Gastroesophageal sphincter (tissue), 3 donors: ENCODE measurements at regions not wholly inside any gene's neighbourhood (a gene's known extent, or its start where the extent isn't known, plus 50 kb on each side); places are given as distances from the start of the nearest gene placed in this dataset.

ENCODE experiments used
- EP300 ChIP-seq: sonication (generic); formaldehyde crosslinking; IDR thresholded peaks from one replicate; pipeline ENCODE4 v1.6.1; 2017; ENCODE audit warnings: antibody characterized with exemption, mild to moderate bottlenecking
- POLR2A ChIP-seq, 2 donors: fragments of 450-650 bp; IDR thresholded peaks; one replicate each; pipeline ENCODE4 v1.6.1; 2017; ENCODE audit warnings: antibody characterized with exemption in 2 of 2, mild to moderate bottlenecking in 2 of 2, moderate library complexity in 1 of 2
- TF ChIP-seq, protein P1 (sequence below), 4 experiments: fragments of 200-600 bp in 2 of 4; fragments of 450-650 bp in 2 of 4; sonication (generic) in 1 of 4; IDR thresholded peaks; one replicate each; pipeline ENCODE4 v1.5.1; 2017 to 2019; ENCODE audit warnings: antibody characterized with exemption in 4 of 4, mild to moderate bottlenecking in 2 of 4, moderate library complexity in 2 of 4

DNA sequence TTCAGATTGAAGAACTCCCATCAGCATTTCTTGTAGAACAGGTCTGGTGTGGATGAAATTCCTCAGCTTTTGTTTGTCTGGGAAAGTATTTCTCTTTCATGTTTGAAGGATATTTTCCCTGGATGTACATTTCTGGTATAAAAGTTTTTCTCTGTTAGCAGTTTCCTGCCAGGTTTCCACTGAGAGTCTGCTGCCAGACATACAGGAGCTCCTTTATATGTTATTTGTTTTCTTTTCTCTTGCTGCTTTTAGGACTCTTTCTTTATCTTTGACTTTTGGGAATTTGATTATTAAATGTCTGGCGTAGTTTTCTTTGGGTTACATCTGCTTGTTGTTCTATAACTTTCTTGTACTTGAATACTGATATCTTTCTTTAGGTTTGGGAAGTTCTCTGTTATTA lies 486.5 kb downstream of the ARAP2 start:
- TF ChIP-seq, protein P1, sequence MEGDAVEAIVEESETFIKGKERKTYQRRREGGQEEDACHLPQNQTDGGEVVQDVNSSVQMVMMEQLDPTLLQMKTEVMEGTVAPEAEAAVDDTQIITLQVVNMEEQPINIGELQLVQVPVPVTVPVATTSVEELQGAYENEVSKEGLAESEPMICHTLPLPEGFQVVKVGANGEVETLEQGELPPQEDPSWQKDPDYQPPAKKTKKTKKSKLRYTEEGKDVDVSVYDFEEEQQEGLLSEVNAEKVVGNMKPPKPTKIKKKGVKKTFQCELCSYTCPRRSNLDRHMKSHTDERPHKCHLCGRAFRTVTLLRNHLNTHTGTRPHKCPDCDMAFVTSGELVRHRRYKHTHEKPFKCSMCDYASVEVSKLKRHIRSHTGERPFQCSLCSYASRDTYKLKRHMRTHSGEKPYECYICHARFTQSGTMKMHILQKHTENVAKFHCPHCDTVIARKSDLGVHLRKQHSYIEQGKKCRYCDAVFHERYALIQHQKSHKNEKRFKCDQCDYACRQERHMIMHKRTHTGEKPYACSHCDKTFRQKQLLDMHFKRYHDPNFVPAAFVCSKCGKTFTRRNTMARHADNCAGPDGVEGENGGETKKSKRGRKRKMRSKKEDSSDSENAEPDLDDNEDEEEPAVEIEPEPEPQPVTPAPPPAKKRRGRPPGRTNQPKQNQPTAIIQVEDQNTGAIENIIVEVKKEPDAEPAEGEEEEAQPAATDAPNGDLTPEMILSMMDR (IDR thresholded peaks at IDR 0.05) = no peak
- no peak for TF ChIP-seq EP300
- TF ChIP-seq POLR2A (IDR thresholded peaks at IDR 0.05) = no peak
